ENCODE measurements at regions not wholly inside any gene's neighbourhood (a gene's known extent, or its start where the extent isn't known, plus 50 kb on each side); places are given as distances from the start of the nearest gene placed in this dataset.

DNA sequence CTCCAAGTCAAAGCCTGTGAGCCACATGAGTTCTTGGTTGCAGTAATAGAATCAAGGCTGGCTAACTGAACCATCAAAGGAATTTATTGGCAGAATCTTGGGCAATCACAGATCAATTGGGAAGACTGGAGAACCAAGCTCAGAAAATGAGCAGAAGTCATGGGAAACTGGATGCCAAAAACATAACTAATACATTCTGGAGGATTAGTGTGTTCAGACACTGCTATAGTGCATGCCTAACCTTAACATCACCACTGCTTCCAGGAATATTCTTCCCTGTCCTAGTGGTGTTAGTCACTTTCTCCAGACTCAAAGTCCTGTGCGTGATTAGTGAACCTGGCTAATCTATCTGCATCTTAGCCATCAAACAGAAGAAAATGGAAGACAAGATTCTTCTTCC, 843.7 kb downstream of the EFNA5 start:
- Mint-ChIP-seq H3K27ac (ENCODE audit: low read depth, unreplicated experiment) (no peak overlapping the region), H3K36me3 (ENCODE audit: insufficient read depth, unreplicated experiment) (no peaks in the 10 kb centered on the region), H3K9me3 (ENCODE audit: unreplicated experiment) (no peaks in the 10 kb centered on the region), H3K27me3 (ENCODE audit: insufficient read depth, unreplicated experiment) (no peaks in the 10 kb centered on the region), H3K4me3 (ENCODE audit: unreplicated experiment) (no peak overlapping the region), H3K4me1 (ENCODE audit: insufficient read depth, unreplicated experiment) (no peaks in the 10 kb centered on the region)
- DNase-seq (ENCODE audit: unreplicated experiment), result no peak
- BruUV-seq (replicated peaks), result no TSS peak
- ChIA-PET CTCF (interaction anchor here (0.6 to 0.7 kb wide), 2 partner anchors 41 to 159 kb away, joined by 3 read pairs; no protein-coding TSS in a partner anchor), POLR2A (no interaction called here)
- intact Hi-C loops (cut with micrococcal nuclease), result no loop called here
- TF ChIP-seq, protein P1, sequence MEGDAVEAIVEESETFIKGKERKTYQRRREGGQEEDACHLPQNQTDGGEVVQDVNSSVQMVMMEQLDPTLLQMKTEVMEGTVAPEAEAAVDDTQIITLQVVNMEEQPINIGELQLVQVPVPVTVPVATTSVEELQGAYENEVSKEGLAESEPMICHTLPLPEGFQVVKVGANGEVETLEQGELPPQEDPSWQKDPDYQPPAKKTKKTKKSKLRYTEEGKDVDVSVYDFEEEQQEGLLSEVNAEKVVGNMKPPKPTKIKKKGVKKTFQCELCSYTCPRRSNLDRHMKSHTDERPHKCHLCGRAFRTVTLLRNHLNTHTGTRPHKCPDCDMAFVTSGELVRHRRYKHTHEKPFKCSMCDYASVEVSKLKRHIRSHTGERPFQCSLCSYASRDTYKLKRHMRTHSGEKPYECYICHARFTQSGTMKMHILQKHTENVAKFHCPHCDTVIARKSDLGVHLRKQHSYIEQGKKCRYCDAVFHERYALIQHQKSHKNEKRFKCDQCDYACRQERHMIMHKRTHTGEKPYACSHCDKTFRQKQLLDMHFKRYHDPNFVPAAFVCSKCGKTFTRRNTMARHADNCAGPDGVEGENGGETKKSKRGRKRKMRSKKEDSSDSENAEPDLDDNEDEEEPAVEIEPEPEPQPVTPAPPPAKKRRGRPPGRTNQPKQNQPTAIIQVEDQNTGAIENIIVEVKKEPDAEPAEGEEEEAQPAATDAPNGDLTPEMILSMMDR (IDR thresholded peaks at IDR 0.05; ENCODE audit: unreplicated experiment), result no peak

DNA sequence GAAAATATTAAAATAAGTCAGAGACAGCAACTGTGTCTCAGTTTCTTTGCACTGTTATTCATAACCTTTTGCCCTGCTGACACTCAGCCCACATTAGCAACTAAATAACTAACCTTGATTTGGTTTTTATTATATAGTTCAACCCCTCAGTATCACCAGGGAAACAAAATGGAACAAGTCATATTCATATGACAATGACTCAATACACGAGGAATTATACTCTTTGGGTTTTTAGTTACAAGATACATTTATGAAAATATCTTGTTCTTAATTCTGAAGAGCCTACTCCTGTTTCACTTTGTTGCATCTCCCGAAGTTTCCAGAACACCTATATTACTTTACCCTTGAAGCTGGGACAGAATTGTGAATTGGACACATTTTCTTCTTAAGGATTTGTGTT, 845.4 kb downstream of the EFNA5 start:
- ChIA-PET CTCF (no interaction called here), POLR2A (no interaction called here)
- Mint-ChIP-seq H3K4me1 (ENCODE audit: insufficient read depth, unreplicated experiment) (no peaks in the 10 kb centered on the region), H3K36me3 (ENCODE audit: insufficient read depth, unreplicated experiment) (no peaks in the 10 kb centered on the region), H3K9me3 (ENCODE audit: unreplicated experiment) (no peaks in the 10 kb centered on the region), H3K4me3 (ENCODE audit: unreplicated experiment) (no peak overlapping the region), H3K27me3 (ENCODE audit: insufficient read depth, unreplicated experiment) (no peaks in the 10 kb centered on the region), H3K27ac (ENCODE audit: low read depth, unreplicated experiment) (no peak overlapping the region)
- TF ChIP-seq, protein P1 (IDR thresholded peaks at IDR 0.05; ENCODE audit: unreplicated experiment), result no peak
- intact Hi-C loops (cut with micrococcal nuclease), result no loop called here
- no TSS peak for BruUV-seq (replicated peaks)
- no peak for DNase-seq (ENCODE audit: unreplicated experiment)

DNA sequence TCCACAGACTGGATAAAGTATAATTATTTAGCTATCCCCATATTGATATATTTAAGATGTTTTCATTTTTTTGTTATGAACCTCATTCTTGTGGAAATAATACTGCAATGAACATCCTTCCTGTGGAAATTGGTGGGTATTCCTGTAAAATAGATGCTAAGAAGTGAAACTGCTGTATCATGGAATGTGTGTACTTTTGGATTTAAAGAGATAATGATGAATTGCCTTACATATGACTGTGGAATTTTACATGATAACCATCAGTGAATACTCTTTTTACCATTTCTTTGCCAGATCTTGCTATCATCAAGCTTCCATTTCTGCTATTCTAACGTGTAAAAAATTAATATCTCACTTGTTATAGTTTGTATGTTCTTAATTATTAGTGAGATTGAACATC, 847.9 kb downstream of the EFNA5 start:
- CTCF ChIA-PET, result no interaction called here
- no peak for DNase-seq (ENCODE audit: unreplicated experiment)
- H3K27ac Mint-ChIP-seq (ENCODE audit: low read depth, unreplicated experiment), result no peak overlapping the region
- H3K36me3 Mint-ChIP-seq (ENCODE audit: insufficient read depth, unreplicated experiment), result no peaks in the 10 kb centered on the region
- no peaks in the 10 kb centered on the region for H3K4me1 Mint-ChIP-seq (ENCODE audit: insufficient read depth, unreplicated experiment)
- H3K9me3 Mint-ChIP-seq (ENCODE audit: unreplicated experiment), result no peaks in the 10 kb centered on the region
- no peaks in the 10 kb centered on the region for H3K27me3 Mint-ChIP-seq (ENCODE audit: insufficient read depth, unreplicated experiment)
- no TSS peak for BruUV-seq (replicated peaks)
- H3K4me3 Mint-ChIP-seq (ENCODE audit: unreplicated experiment), result no peak overlapping the region
- POLR2A ChIA-PET, result no interaction called here
- intact Hi-C loops (cut with micrococcal nuclease), result no loop called here
- TF ChIP-seq, protein P1 (IDR thresholded peaks at IDR 0.05; ENCODE audit: unreplicated experiment), result no peak

DNA sequence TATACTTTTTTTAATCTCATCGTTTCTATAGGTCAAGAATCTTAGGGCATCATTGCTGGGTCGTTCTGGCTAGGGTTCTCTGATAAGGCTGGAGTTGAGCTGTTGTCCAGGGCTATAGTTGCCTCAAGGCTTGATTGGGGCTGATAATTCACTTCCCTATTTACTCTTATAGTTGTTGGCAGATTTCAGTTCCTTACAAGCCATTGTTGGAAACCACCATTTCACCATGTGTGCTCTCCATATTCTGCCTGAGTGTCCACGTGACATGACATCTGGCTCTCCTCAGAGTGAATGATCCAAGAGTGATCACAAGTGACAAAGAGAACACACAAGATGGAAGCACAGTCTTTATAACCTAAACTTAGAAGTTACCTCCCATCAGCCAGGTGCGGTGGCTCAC, 852.2 kb downstream of the EFNA5 start:
- no peak for DNase-seq (ENCODE audit: unreplicated experiment)
- TF ChIP-seq, protein P1 (IDR thresholded peaks at IDR 0.05; ENCODE audit: unreplicated experiment), result no peak
- Mint-ChIP-seq H3K36me3 (ENCODE audit: insufficient read depth, unreplicated experiment) (no peaks in the 10 kb centered on the region), H3K9me3 (ENCODE audit: unreplicated experiment) (no peaks in the 10 kb centered on the region), H3K4me3 (ENCODE audit: unreplicated experiment) (no peak overlapping the region), H3K27me3 (ENCODE audit: insufficient read depth, unreplicated experiment) (no peaks in the 10 kb centered on the region), H3K4me1 (ENCODE audit: insufficient read depth, unreplicated experiment) (no peaks in the 10 kb centered on the region), H3K27ac (ENCODE audit: low read depth, unreplicated experiment) (no peak overlapping the region)
- ChIA-PET POLR2A (no interaction called here), CTCF (no interaction called here)
- intact Hi-C loops (cut with micrococcal nuclease), result no loop called here
- BruUV-seq (replicated peaks), result no TSS peak

Data from MCF 10A (cell line).